DND-41 (cell line): ENCODE measurements at regions not wholly inside any gene's neighbourhood (a gene's known extent, or its start where the extent isn't known, plus 50 kb on each side); places are given as distances from the start of the nearest gene placed in this dataset.

Experiments
- CTCF ChIP-seq: IDR thresholded peaks from 2 replicates; pipeline ENCODE4 v1.5.1; 2012; ENCODE audit warnings: borderline replicate concordance, low read length, moderate library complexity, mild to moderate bottlenecking; ENCODE audit not compliant: poor library complexity, severe bottlenecking; ENCODE audit errors: extremely low read depth
- EZH2 ChIP-seq: IDR thresholded peaks from 3 replicates; pipeline ENCODE4 v1.6.1; 2012; ENCODE audit warnings: borderline replicate concordance, low read depth, mild to moderate bottlenecking, moderate library complexity, low read length, inconsistent platforms; ENCODE audit not compliant: severe bottlenecking

- no peak for TF ChIP-seq CTCF
- TF ChIP-seq EZH2 = no peak
These were observed 76.3 kb upstream of the ADRA2C start for GRCh38 chr4:3689576-3690550.
